ENCODE measurements at regions not wholly inside any gene's neighbourhood (a gene's known extent, or its start where the extent isn't known, plus 50 kb on each side); places are given as distances from the start of the nearest gene placed in this dataset.

GRCh38 chr5:125381290-125381689, 634.9 kb upstream of the ZNF608 start:
- TF ChIP-seq CTCF (IDR thresholded peaks at IDR 0.05 in 4 of 5, conservative IDR thresholded peaks at IDR 0.05 in 1 of 5), result no peak
- TF ChIP-seq POLR2A (IDR thresholded peaks at IDR 0.05), result no peak

Data from gastrocnemius medialis (tissue), 4 donors.